Fibroblast of villous mesenchyme (primary cell): ENCODE measurements at regions not wholly inside any gene's neighbourhood (a gene's known extent, or its start where the extent isn't known, plus 50 kb on each side); places are given as distances from the start of the nearest gene placed in this dataset.

Experiments used
- DNase-seq: peaks from one replicate; pipeline ENCODE4 v3.0.0-alpha.2; 2010; ENCODE audit warnings: low read depth
- H3K4me3 ChIP-seq: 2 replicates; pipeline ENCODE4 v1.5.1; 2011; ENCODE audit warnings: low read depth, mild to moderate bottlenecking, low read length
- CTCF ChIP-seq: IDR thresholded peaks from 2 replicates; pipeline ENCODE4 v1.5.1; 2012; ENCODE audit warnings: low read depth, mild to moderate bottlenecking, low read length; ENCODE audit not compliant: insufficient read depth

DNA sequence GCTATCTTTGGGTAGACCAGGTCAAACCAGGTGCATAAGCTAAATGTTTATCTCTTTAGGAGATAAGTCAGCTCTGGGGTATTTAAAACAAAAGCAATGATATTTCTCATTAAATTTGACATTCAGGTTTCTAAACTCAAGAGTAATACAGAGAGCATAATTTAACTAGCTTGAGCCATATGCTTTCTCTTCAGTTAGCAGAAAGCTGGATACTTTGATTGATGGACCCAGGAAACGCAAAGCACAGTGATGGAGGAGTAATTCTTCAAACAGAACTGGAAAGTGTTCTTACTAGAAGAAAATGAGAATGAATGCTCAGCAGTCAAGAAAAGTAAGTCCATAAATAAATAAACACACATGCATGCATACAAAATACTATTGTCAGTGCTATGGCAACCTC, 885.7 kb upstream of the RAG2 start:
- no peak for TF ChIP-seq CTCF
- no peak for DNase-seq
- no peak overlapping the region for H3K4me3 ChIP-seq

DNA sequence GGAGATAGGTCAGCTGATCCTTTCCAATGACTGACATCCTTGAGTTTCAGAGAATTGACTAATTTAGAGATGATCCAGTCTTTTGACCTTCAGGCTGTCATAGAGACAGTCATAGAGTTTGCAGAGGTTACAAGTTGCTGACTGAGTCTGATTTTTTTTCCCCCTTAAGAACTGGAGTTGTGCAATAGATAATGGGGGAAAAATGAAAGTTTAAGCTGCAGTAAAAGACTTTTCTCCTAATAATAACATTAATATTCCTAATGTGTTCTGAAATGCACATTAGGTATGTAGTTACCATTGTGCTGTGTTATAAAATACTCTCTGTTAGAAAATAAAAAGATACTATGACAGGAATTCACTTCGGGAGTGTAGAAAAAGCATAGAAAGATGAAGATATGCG, 876.9 kb upstream of the RAG2 start:
- peak overlapping the region; percentile 4 for H3K4me3 ChIP-seq
- TF ChIP-seq CTCF, result no peak
- DNase-seq, result peak; percentile 12

- no peak for TF ChIP-seq CTCF
- DNase-seq, result no peak
- H3K4me3 ChIP-seq, result no peak overlapping the region
These were observed 870.3 kb upstream of the RAG2 start for GRCh38 chr11:37468344-37468743.

DNA sequence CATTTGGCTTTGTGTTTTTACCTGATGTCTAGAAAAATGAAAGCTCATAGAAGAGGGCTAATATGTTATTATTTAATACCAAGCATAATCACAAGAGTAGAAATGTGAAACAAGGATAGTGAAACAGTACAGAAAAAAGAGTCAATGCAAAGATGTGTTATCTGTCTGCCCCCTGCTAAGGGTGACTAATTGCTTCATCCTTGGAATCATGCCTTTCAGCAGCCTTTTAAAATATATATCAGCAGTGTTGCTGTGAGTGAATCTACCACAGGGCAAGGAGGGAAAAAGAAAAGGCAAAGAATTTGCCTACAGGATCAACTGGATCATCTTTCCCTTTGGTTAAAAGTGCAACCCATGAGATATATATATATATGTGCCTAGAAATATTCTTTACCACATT, 867.2 kb upstream of the RAG2 start:
- no peak for DNase-seq
- no peak overlapping the region for H3K4me3 ChIP-seq
- no peak for TF ChIP-seq CTCF

DNA sequence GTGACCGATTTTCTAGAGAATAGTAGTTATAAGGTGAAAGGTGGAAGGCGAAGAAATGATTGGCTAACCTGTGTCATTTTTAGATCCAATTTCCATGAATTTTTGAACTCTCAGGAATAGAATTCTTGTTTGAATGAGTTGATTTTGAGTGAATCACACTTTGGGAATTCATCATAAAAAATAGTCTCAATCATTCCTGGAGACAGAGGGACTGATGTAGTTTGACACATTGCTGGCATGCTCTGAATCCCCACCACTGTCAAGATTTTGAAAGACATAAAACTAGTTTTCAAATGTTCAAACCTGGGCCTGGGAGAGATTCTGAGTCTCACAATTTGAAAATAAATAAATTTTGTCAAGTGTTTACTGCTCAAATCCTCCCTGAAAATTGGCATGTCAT, 861.4 kb upstream of the RAG2 start:
- no peak for TF ChIP-seq CTCF
- no peak for DNase-seq
- no peak overlapping the region for H3K4me3 ChIP-seq

DNA sequence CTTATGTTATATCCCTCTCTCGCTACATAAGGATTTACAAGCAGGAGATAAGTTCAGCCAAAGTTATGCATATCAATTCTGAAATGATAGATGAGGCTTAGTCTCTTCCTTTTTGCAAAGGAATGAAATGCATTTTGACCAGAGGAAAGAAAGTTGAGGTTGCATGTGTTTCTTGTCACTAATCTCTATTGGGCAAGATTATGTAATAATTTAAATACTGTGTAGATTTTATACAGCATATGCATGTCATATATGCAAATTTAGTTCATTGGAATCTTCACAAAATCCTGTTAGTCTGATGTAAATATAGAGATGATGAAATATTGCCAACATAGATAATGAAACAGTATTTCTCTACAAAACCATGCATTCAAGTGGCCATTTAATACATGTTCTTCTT, 858.7 kb upstream of the RAG2 start:
- no peak overlapping the region for H3K4me3 ChIP-seq
- DNase-seq, result peak; percentile 15

More for the DNA sequence above, 858.7 kb upstream of the RAG2 start:
- no peak for TF ChIP-seq CTCF
